ENCODE measurements at regions not wholly inside any gene's neighbourhood (a gene's known extent, or its start where the extent isn't known, plus 50 kb on each side); places are given as distances from the start of the nearest gene placed in this dataset.

DNA sequence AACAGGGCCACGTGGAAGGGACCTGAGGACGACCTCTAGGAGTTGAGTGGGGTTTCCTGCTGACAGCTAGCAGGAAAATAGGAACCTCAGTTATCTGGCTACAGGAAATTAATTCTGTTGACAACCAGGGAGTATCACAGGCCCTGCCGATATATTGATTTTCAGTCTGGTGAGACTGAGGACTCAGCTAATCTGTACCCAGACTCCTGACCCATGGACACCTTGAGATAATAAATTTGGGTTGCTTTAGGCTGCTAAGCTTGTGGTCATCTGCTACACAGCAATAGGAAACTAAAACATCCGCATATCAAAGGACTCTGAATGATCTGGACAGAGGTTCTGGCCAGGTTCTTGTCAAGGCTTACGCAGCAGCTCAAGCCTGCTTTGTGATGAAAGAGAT is 80.8 kb upstream of the CNEP1R1 start:
- Histone ChIP-seq H3K79me2 (ENCODE audit: insufficient read depth, low read depth) (no peaks in the 10 kb centered on the region), H2AFZ (ENCODE audit: low read depth) (no peak overlapping the region), H3K4me1 (ENCODE audit: low read depth, poor library complexity, severe bottlenecking) (peaks cover 30% of the 10 kb centered on the region), H3K36me3 (ENCODE audit: insufficient read depth) (no peaks in the 10 kb centered on the region), H3K4me2 (no peak overlapping the region), H3K4me3 (IDR thresholded peaks at IDR 0.05; ENCODE audit: insufficient read depth, low read depth, low read length) (no peak overlapping the region), H3K27ac (no peak overlapping the region), H3K27me3 (ENCODE audit: insufficient read depth, low read depth) (peaks cover 41% of the 10 kb centered on the region), H3K9ac (no peak overlapping the region), H4K20me1 (ENCODE audit: insufficient read depth) (no peaks in the 10 kb centered on the region)
- TF ChIP-seq, protein P1, sequence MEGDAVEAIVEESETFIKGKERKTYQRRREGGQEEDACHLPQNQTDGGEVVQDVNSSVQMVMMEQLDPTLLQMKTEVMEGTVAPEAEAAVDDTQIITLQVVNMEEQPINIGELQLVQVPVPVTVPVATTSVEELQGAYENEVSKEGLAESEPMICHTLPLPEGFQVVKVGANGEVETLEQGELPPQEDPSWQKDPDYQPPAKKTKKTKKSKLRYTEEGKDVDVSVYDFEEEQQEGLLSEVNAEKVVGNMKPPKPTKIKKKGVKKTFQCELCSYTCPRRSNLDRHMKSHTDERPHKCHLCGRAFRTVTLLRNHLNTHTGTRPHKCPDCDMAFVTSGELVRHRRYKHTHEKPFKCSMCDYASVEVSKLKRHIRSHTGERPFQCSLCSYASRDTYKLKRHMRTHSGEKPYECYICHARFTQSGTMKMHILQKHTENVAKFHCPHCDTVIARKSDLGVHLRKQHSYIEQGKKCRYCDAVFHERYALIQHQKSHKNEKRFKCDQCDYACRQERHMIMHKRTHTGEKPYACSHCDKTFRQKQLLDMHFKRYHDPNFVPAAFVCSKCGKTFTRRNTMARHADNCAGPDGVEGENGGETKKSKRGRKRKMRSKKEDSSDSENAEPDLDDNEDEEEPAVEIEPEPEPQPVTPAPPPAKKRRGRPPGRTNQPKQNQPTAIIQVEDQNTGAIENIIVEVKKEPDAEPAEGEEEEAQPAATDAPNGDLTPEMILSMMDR (conservative IDR thresholded peaks at IDR 0.05; ENCODE audit: low read depth, low read length) = no peak

DNA sequence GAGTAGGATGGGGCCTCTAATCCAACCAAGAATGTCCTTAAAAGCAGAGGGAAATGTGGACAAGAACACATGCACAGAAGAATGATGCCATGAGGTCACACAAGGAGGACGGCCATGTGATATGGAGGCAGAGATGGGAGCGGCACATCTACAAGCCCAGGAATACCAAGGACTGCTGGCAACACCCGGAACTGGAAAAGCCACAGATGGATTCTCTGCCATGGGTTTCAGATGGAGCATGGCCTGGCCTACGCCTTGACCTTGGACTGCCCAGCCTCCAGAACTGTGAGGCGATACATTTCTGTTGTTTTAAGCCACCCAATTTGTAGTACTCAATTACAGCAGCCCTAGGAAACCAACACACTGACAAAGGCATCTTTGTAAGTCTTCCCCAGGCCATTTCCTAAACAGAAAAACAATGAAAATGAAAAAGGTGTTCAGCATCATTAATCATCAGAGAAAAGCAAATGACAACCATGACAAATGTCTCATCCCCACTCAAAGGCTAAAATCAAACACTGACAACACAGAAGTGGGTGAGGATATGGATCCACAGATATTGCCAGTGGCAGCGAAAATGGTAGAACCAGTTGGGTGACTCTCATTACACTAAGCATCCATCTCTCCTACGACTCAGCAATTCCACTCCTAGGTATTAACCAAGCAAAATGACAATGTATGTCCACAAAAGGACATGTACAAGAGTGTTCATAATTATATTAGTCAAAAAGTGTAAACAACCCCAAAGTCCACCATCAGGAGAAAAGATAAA is 76.9 kb upstream of the CNEP1R1 start:
- no peak overlapping the region for H3K9ac ChIP-seq
- H3K4me1 ChIP-seq (ENCODE audit: low read depth, poor library complexity, severe bottlenecking) = no peaks in the 10 kb centered on the region
- H3K4me3 ChIP-seq (IDR thresholded peaks at IDR 0.05; ENCODE audit: insufficient read depth, low read depth, low read length) = no peak overlapping the region
- H3K27me3 ChIP-seq (ENCODE audit: insufficient read depth, low read depth) = peaks cover 22% of the 10 kb centered on the region
- TF ChIP-seq, protein P1 (conservative IDR thresholded peaks at IDR 0.05; ENCODE audit: low read depth, low read length) = no peak
- H3K4me2 ChIP-seq = no peak overlapping the region
- H3K36me3 ChIP-seq (ENCODE audit: insufficient read depth) = no peaks in the 10 kb centered on the region
- H3K27ac ChIP-seq = no peak overlapping the region
- no peaks in the 10 kb centered on the region for H3K79me2 ChIP-seq (ENCODE audit: insufficient read depth, low read depth)
- H4K20me1 ChIP-seq (ENCODE audit: insufficient read depth) = no peaks in the 10 kb centered on the region
- H2AFZ ChIP-seq (ENCODE audit: low read depth) = no peak overlapping the region

DNA sequence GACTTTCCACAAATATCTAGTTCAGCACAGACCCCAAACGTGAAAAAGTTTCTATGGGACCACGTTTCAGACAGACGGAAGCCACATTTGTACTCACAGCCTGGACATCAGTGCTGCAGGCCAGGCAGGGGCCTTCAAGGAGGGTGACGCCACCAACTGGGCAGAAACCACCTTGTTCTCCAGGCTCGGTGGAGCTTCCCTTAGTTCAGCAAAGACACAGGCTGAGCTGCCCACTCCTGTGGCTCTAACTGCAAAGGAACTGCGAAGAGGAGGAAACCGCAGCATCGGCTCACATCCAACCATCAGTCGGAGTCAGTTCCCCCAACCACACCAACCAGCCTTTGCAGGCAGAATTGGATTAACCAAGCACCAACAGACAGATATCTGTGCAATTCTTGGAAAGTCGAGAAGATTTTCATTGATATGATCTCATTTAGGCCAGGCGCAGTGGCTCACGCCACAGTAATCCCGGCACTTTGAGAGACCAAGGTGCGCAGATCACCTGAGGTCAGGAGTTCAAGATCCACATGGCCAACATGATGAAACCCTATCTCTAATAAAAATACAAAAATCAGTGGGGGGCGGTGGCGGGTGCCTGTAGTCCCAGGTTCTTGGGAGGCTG is 73.3 kb upstream of the CNEP1R1 start:
- H3K9ac ChIP-seq = no peak overlapping the region
- no peak overlapping the region for H3K4me3 ChIP-seq (IDR thresholded peaks at IDR 0.05; ENCODE audit: insufficient read depth, low read depth, low read length)
- no peak overlapping the region for H3K27ac ChIP-seq
- H3K4me2 ChIP-seq = no peak overlapping the region
- no peaks in the 10 kb centered on the region for H4K20me1 ChIP-seq (ENCODE audit: insufficient read depth)
- no peaks in the 10 kb centered on the region for H3K79me2 ChIP-seq (ENCODE audit: insufficient read depth, low read depth)
- H3K4me1 ChIP-seq (ENCODE audit: low read depth, poor library complexity, severe bottlenecking) = no peaks in the 10 kb centered on the region
- no peaks in the 10 kb centered on the region for H3K27me3 ChIP-seq (ENCODE audit: insufficient read depth, low read depth)
- no peak overlapping the region for H2AFZ ChIP-seq (ENCODE audit: low read depth)
- no peaks in the 10 kb centered on the region for H3K36me3 ChIP-seq (ENCODE audit: insufficient read depth)
- TF ChIP-seq, protein P1 (conservative IDR thresholded peaks at IDR 0.05; ENCODE audit: low read depth, low read length) = no peak

DNA sequence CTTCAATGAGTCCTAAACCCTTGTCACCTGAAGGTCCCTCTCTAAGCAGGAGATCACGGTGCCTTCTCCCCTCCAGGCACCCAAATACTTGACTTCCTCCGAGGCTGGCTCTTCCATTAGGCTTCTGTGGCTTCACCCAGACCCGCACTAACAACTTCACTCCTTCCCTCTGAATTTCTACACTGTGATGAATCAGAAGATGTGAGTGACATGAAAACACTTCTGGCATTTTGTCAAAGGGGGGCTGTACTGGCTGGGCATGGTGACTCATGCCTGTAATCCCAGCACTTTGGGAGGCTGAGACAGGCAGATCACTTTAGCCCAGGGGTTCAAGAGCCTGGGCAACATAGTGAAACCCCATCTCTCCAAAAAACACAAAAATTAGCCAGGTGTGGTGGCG is 72.6 kb upstream of the CNEP1R1 start:
- H3K9ac ChIP-seq = no peak overlapping the region
- no peak overlapping the region for H3K4me3 ChIP-seq (IDR thresholded peaks at IDR 0.05; ENCODE audit: insufficient read depth, low read depth, low read length)
- H2AFZ ChIP-seq (ENCODE audit: low read depth) = no peak overlapping the region
- no peaks in the 10 kb centered on the region for H3K36me3 ChIP-seq (ENCODE audit: insufficient read depth)
- no peak overlapping the region for H3K27ac ChIP-seq
- H3K79me2 ChIP-seq (ENCODE audit: insufficient read depth, low read depth) = no peaks in the 10 kb centered on the region
- no peaks in the 10 kb centered on the region for H3K4me1 ChIP-seq (ENCODE audit: low read depth, poor library complexity, severe bottlenecking)
- H4K20me1 ChIP-seq (ENCODE audit: insufficient read depth) = no peaks in the 10 kb centered on the region
- H3K4me2 ChIP-seq = no peak overlapping the region
- TF ChIP-seq, protein P1 (conservative IDR thresholded peaks at IDR 0.05; ENCODE audit: low read depth, low read length) = no peak
- H3K27me3 ChIP-seq (ENCODE audit: insufficient read depth, low read depth) = no peaks in the 10 kb centered on the region

All from KMS-11 (cell line).